H1 (cell line): ENCODE measurements at regions not wholly inside any gene's neighbourhood (a gene's known extent, or its start where the extent isn't known, plus 50 kb on each side); places are given as distances from the start of the nearest gene placed in this dataset.

Experiments used
- USF2 ChIP-seq: IDR thresholded peaks from 2 replicates; pipeline ENCODE4 v1.6.1; 2011; ENCODE audit warnings: low read length, improper control_type of control experiment

- no peak for TF ChIP-seq USF2
- TF ChIP-seq, all 59 proteins: peak for 0
Observed at GRCh38 chr1:57530206-57530910, 106.5 kb upstream of the DAB1 start (continued).
